NAMALWA (cell line): ENCODE measurements at regions not wholly inside any gene's neighbourhood (a gene's known extent, or its start where the extent isn't known, plus 50 kb on each side); places are given as distances from the start of the nearest gene placed in this dataset.

Experiments used
- DNase-seq: peaks from one replicate; pipeline ENCODE4 v3.0.0-alpha.2; 2015; ENCODE audit warnings: low spot score

DNA sequence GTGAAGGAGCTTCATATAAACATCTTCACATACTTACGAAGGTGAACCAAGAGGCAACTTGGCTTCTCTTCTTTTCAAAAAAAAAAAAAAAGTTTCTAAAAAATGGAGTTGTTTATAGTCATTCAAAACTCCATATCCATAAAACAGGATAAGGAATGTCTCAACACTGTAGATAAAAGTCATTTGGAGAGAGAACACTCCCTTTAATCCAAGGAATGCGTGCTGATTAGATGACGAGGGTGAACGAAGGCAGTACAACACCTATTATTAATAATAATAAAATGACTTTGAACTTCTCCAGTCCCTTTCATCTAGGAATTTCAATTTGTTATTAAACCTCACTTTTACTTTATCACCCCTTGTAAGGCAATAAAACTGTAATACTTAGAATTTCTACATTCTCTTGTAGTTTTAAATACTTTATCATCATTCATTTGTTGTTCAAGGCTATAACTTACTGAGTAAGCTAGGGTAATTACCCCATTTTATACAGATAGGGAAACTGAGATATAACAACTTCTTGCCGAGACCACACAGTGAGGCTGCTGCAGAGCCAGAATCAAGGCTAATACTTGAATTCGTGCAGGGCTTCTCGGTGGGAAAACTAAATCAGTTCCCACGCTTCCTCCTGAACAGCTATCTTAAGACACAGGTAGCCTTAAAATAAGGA lies 377.1 kb downstream of the EFNA5 start:
- DNase-seq = no peak

- no peak for DNase-seq
Measured at GRCh38 chr5:107291866-107292265, 378.9 kb downstream of the EFNA5 start.

DNA sequence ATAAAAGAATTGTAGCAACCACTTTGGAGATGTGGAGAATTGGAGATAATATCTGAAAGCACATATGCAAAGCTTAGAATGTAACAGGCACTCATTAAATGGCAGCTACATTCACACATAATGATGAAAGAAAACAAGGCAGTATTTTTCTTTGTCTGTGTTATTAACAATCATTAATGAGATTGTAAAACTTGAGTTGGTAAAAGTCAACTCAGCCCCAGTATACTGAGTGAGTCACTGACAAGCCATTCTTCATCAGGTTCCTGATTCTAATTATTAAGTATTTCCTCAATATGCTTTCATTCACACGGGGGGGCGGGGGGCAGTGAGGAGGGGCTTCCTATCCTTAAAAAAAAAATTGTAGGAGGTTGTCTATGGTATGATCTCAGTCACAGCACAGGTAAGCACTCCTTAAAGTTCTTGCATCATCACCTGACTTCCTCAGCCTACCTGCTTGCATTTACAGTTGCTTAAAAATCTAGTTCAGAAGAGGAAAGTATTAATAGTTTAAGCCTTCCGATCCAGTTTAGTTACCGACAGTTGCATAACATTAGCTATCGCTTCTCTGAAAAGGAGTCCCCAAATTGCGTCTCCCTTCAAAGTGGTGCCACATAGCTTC lies 379.8 kb downstream of the EFNA5 start:
- no peak for DNase-seq

DNA sequence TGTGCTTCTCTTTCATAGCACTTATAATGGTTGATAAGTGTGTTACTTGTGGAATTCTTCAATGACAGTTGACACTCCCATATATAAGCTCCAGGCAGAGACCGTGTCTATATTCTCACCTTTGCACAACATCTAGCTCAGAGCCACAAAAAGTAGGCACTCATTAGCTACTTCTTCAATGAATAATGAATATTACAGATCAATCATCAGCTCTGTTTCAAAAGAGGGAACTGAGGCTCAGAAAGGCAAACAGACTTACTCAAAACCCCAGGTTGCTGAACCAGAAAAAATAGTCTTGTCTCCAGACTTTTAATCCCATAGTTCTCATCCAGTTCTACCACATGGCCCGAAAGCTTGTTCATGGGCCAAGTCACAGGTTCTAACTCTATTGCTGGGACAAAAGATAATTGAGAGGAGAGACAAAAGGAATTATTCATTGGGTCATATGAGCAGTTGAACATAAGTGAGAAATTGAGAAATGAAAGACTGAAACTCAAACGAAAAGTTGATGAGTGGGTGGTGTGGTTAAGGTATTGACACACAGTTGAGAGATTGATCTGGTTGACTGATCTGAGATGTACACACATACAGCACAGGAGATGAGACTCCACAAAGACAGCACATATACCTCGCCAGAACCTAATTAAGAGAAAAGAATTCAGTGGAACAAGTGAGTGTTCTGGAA lies 381.6 kb downstream of the EFNA5 start:
- no peak for DNase-seq

- no peak for DNase-seq
Measured at GRCh38 chr5:107286447-107287098, 384.2 kb downstream of the EFNA5 start.

- DNase-seq = no peak
Measured at GRCh38 chr5:107285772-107286171, 385.0 kb downstream of the EFNA5 start.

DNA sequence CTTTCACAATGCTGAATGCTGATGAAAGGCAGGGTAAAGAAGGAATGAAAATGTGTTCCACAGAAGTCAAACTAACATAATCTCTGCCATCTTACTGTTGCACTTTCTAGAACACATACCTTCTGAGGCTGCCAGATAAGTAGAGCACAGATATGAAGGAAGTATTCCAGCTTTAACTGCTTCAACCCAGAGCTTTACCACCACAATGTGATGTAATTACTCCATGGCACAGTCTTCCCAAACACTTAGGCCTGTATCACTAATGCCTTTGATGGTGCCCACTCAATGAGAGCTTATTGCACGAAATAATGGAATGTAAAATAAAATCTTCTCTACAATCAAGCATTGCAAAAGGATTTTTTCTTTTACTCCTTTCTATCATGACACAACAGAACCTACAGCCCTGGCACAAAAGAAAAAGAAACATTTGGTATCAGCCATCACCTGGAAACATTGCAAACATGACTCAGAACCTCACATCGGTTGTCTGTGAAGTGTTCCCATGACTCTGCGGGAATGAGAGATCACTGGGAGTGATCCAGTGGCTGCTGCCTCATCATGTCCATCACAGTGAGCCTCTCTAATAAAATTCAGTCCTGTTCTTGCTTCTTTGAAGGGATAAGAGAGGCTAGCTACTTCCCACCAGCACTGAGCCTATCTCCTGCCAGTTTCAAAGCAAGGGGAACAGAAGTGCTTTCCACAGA lies 385.8 kb downstream of the EFNA5 start:
- DNase-seq = no peak

DNA sequence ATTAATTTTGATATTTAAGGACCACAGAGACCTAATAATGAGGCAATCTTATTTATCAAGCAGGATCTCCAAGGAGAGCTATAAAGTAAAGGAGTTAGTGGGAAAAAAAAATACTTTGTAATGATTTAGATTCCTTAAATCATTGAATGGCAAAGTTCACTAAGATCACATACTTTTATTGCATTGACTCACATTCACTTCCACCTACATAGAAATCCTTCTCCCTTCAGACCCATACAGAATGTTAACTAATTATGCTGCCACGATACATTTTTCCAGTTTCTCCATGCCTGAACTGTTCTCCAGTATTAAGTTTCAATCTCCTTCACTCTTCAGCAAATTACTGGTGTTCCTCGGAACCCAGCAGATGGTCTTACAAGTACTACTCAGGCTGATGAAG lies 388.7 kb downstream of the EFNA5 start:
- DNase-seq = no peak

- DNase-seq = no peak
Measured at GRCh38 chr5:107278774-107279173, 392.0 kb downstream of the EFNA5 start.

DNA sequence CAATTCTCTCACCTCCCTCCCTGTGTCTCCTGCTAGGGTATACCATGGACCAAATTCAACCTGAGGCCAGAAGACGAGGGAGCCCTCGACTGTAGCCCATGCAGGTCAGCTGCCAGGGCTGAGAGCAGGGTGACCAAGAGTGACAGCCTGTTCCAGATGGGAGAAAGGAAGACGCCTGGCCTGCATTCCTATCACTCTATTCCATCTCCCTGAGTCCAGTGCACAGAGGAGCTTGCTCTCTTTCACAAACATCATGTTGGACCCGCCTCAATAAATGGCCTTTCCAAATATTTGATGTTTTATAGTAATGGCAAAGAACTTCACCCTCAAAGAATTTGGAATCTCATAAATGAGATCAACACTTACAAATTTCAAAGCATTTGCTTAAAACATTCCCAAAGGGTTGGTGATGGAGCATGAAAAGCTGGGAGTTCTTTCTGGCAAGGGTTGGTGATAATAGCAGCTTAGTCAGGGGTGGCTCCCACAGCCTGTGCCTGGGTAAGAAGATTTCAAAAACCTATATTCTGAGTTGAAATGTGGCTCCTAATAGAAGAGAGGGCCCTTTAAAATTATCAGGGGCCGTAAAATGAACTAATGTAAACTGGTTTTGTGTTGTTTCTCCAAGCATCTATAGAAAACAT lies 393.1 kb downstream of the EFNA5 start:
- DNase-seq = no peak

DNA sequence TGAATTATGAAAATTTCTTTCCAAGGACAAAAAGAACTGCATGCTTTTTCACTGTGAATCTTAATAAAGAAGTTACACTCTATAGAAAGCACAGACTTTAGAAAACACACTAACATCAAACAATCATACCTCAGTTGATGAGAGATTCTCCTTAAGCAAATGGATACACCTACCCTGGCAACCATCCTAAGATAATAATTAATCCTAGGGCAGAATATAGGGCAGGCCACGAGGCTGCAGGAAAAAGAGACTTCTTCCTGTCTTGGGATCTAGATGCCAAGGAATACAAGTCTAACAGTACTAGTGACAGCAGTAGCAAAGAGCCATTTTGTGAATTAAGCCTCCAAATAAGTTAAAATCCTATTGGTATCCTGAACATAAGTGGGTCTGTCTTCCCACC lies 395.4 kb downstream of the EFNA5 start:
- no peak for DNase-seq

GRCh38 chr5:107274571-107274970 lies 396.2 kb downstream of the EFNA5 start:
- DNase-seq = no peak

DNA sequence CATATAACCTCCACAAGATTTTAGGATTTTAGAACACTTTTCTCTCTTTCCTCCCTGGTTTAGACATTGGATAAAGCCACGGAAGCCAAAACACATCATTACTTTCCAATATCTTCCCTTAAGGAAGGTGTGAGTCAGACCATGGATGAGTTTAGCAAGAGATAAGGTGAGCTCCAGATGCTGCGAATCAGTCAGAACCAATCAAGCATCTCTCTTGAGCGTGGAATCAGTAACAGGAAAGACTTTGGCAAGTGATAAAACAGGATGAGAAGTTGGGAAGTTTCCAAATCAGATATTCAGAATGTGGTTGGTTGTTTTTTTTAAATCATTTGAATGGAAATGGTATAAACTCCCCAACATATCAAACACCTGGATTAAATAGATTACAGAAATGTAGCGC lies 397.8 kb downstream of the EFNA5 start:
- no peak for DNase-seq

DNA sequence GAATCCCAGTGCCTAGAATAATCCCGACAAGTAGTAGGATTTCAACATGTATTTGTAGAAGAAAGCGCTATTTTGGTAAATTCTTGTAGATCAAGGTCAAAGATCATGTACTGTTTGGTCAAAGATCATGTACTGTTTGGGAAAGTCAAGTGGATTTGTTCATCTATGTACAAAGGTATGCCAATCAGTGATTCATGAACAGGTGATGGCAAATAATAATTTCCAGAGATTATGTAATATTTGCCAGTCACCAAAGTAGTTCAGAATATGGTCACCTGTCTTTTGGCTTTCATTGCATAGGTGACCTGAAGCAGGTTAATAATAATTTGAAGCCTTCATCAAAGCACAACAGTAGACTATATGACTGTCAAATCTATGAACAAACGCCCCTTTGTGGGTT lies 398.2 kb downstream of the EFNA5 start:
- no peak for DNase-seq

DNA sequence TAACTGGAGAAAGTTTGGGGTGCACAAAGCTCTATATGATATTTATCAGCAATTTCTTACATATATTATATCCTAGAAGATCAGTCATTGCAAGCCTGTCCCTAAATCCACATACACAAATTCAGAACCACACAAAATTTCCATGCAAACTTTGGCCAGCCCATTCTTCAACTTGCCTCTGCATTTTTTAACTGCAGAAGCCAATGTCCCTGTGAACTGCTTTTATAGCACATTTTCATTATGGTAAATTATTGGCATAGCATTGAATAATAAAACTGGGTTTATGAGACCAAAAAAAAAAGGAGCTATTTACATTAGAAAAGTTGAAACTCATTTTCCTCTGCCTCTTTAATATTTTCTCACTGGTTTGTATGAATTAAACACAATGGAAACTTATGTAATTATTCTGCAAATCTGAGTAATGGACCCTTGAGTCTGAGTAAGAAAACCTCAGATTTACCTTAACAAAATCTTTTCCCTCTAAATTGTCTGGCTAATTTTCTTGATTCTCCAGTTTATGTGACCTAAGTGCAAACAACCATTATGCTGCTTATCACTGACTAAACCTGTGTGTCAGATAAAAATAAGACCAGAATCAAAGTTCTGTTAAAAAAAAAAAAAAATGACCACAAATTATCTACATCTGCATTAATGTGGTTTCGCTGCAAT lies 398.9 kb downstream of the EFNA5 start:
- no peak for DNase-seq

- no peak for DNase-seq
Measured at GRCh38 chr5:107270561-107270960, 400.2 kb downstream of the EFNA5 start.

DNA sequence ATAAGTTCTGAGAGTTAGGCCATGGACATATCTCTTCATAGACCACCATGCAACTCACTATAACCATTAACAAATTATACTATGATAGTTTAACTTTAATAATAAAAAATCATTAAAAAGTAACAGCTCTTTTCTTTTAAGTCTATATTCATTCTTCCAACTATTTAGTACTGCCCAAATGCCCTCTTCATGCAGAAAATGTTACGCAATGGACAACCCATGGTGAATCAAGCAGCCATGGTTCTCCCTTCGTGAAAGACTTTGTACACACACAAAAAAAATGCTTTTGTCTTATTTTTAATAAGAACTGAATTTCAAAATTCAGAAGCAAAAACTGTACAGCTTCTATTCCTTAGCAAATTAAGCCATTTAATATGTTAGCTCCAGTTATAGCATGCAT lies 401.1 kb downstream of the EFNA5 start:
- DNase-seq = no peak

DNA sequence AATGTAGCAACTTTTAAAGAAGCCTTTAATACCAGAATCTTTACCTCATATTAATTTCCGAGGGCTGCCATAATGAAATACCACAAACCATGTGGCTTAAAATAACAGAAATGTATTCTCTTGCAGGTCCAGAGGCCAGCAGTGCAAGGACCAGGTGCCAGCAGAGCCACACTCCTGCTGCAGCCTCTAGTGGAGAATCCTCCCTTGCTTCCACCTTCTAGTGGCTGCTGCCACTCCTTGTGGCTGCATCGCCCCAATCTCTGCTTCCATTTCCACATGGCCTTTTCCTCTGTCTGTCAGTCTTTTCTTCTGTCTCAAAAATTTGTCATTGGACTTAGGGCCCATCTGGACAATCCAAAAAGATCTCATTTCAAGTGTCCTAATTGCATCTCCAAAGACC lies 401.5 kb downstream of the EFNA5 start:
- no peak for DNase-seq

- DNase-seq = no peak
Measured at GRCh38 chr5:107268241-107268640, 402.5 kb downstream of the EFNA5 start.

- DNase-seq = no peak
Measured at GRCh38 chr5:107266100-107266499, 404.6 kb downstream of the EFNA5 start.

DNA sequence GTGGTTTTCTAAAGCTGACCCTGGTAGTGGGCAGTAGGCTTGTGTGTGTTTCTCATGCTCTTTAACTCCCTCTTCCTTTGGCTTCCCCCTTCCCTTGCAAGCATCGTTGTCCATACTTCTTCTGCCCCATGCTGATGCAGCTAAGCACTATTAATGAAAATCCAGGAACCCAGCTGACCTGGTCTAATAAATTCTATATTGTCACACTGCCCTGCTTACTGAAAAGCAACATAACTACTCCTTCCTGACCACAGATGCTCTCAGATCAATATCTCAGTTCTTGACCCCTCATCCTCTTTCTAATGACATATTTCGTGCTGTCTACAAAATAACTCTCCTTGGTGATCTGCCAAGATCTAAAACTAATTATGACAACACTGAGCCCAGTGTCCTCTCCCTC lies 405.5 kb downstream of the EFNA5 start:
- no peak for DNase-seq
